ENCODE measurements at regions not wholly inside any gene's neighbourhood (a gene's known extent, or its start where the extent isn't known, plus 50 kb on each side); places are given as distances from the start of the nearest gene placed in this dataset.
"Not testable (repeated sequence)": the region's sequence is repeated elsewhere in the genome, so short reads cannot be mapped to it uniquely, and the experiment has no call there.

- H3K27ac ChIP-seq: no peak overlapping the region
- TF ChIP-seq CTCF (conservative IDR thresholded peaks at IDR 0.05) (no peak), ZFX (IDR thresholded peaks at IDR 0.05) (no peak)
Observed at GRCh38 chr3:174483254-174483653, 375.9 kb upstream of the NAALADL2 start.

- not testable (repeated sequence) for H3K27ac ChIP-seq
Observed at GRCh38 chr3:174483856-174484255, 375.3 kb upstream of the NAALADL2 start.

- TF ChIP-seq ZFX (IDR thresholded peaks at IDR 0.05) (no peak), CTCF (conservative IDR thresholded peaks at IDR 0.05) (no peak)
- H3K27ac ChIP-seq: no peak overlapping the region
Observed at GRCh38 chr3:174488527-174488926, 370.6 kb upstream of the NAALADL2 start.

- TF ChIP-seq CTCF (conservative IDR thresholded peaks at IDR 0.05) (no peak), ZFX (IDR thresholded peaks at IDR 0.05) (no peak)
- H3K27ac ChIP-seq: no peak overlapping the region
Observed at GRCh38 chr3:174495311-174495710, 363.8 kb upstream of the NAALADL2 start.

GRCh38 chr3:174495928-174496327, 363.2 kb upstream of the NAALADL2 start:
- no peak overlapping the region for H3K27ac ChIP-seq

GRCh38 chr3:174498638-174499037, 360.5 kb upstream of the NAALADL2 start:
- TF ChIP-seq ZFX (IDR thresholded peaks at IDR 0.05): no peak
- TF ChIP-seq CTCF (conservative IDR thresholded peaks at IDR 0.05): no peak
- no peak overlapping the region for H3K27ac ChIP-seq

More at GRCh38 chr3:174495928-174496327, 363.2 kb upstream of the NAALADL2 start:
- no peak for TF ChIP-seq CTCF (conservative IDR thresholded peaks at IDR 0.05)
- no peak for TF ChIP-seq ZFX (IDR thresholded peaks at IDR 0.05)

- H3K27ac ChIP-seq: no peak overlapping the region
Observed at GRCh38 chr3:174505266-174505665, 353.9 kb upstream of the NAALADL2 start.

More at GRCh38 chr3:174505266-174505665, 353.9 kb upstream of the NAALADL2 start:
- no peak for TF ChIP-seq ZFX (IDR thresholded peaks at IDR 0.05)
- no peak for TF ChIP-seq CTCF (conservative IDR thresholded peaks at IDR 0.05)
